DOHH2 (cell line): ENCODE measurements at regions not wholly inside any gene's neighbourhood (a gene's known extent, or its start where the extent isn't known, plus 50 kb on each side); places are given as distances from the start of the nearest gene placed in this dataset.
"Not testable (repeated sequence)": the region's sequence is repeated elsewhere in the genome, so short reads cannot be mapped to it uniquely, and the experiment has no call there.

Experiments
- H3F3A ChIP-seq: fragments of 200-600 bp; sonication (generic), shearing (Covaris generic); 2 replicates; pipeline ENCODE4 v1.6.0; 2016; ENCODE audit warnings: antibody characterized with exemption, mild to moderate bottlenecking; ENCODE audit not compliant: control insufficient read depth, insufficient read depth
- H3K27ac ChIP-seq: fragments of 200-600 bp; sonication (generic); 2 replicates; pipeline ENCODE4 v1.5.1; 2014; ENCODE audit warnings: low read depth, mild to moderate bottlenecking, low read length, moderate library complexity
- H3K27me3 ChIP-seq: fragments of 200-600 bp; sonication (generic); 2 replicates; pipeline ENCODE4 v1.6.1; 2014; ENCODE audit warnings: mild to moderate bottlenecking, low read length, mixed read lengths; ENCODE audit not compliant: control insufficient read depth
- H3K36me3 ChIP-seq: fragments of 200-600 bp; sonication (generic); 2 replicates; pipeline ENCODE4 v1.6.1; 2014; ENCODE audit warnings: mild to moderate bottlenecking, low read length, moderate library complexity, mixed read lengths; ENCODE audit not compliant: control insufficient read depth
- H3K4me1 ChIP-seq: fragments of 200-600 bp; sonication (generic); 2 replicates; pipeline ENCODE4 v1.6.1; 2014; ENCODE audit warnings: mild to moderate bottlenecking, low read length, mixed read lengths; ENCODE audit not compliant: control insufficient read depth
- H3K4me2 ChIP-seq: fragments of 200-600 bp; sonication (generic); 2 replicates; pipeline ENCODE4 v1.6.0; 2014; ENCODE audit warnings: mild to moderate bottlenecking, low read length, moderate library complexity
- H3K4me3 ChIP-seq: fragments of 200-600 bp; sonication (generic); 2 replicates; pipeline ENCODE4 v1.5.1; 2014; ENCODE audit warnings: mild to moderate bottlenecking, low read length, mixed read lengths
- H3K79me2 ChIP-seq: fragments of 200-600 bp; sonication (generic); 2 replicates; pipeline ENCODE4 v1.6.1; 2014; ENCODE audit warnings: mild to moderate bottlenecking, low read length, mixed read lengths; ENCODE audit not compliant: control insufficient read depth
- H3K9me2 ChIP-seq: fragments of 200-600 bp; sonication (generic); replicated peaks from 2 replicates; pipeline ENCODE4 v1.6.1; 2014; ENCODE audit warnings: mild to moderate bottlenecking, low read length, mixed read lengths; ENCODE audit not compliant: control insufficient read depth
- H3K9me3 ChIP-seq: fragments of 200-600 bp; sonication (generic); 2 replicates; pipeline ENCODE4 v1.6.1; 2014; ENCODE audit warnings: antibody characterized with exemption, low read length, mixed read lengths; ENCODE audit not compliant: control insufficient read depth, insufficient read depth
- H4K20me1 ChIP-seq: fragments of 200-600 bp; sonication (generic); 2 replicates; pipeline ENCODE4 v1.6.0; 2014; ENCODE audit warnings: low read depth, mild to moderate bottlenecking, antibody characterized with exemption, low read length, moderate library complexity; ENCODE audit not compliant: control insufficient read depth, insufficient read depth

DNA sequence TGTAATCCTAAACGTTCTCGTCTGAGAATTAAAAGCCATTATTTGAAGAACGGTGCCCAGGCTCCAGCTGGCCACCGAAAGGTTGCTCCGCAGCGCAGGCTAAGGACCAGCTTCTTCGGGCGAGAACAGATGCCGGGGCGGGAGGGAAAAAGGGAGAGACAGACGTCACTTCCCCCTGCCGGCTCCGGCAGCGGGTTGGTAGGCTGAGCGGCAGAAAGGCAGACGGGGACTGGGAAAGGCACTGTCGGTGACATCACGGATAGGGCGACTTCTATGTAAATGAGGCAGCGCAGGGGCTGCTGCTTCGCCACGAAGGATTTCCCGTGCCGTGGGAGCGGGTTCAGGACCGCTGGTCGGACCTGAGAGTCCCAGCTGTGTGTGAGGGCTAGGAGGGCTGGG lies 147.5 kb upstream of the NOTCH2NLA start:
- H3K4me2 ChIP-seq = peak overlapping the region; percentile 34; the same call in 1 of the 2 replicates
- peak overlapping the region; percentile 49 for H3K4me3 ChIP-seq
- not testable (repeated sequence) for H3K79me2 ChIP-seq, H3K36me3 ChIP-seq, H3K27me3 ChIP-seq, H3F3A ChIP-seq, H3K9me3 ChIP-seq, H3K4me1 ChIP-seq, H3K9me2 ChIP-seq, H4K20me1 ChIP-seq, H3K27ac ChIP-seq

GRCh38 chr1:146375108-146375507 lies 146.3 kb upstream of the NOTCH2NLA start:
- H3K4me3 ChIP-seq, H3K4me2 ChIP-seq: not testable (repeated sequence)

DNA sequence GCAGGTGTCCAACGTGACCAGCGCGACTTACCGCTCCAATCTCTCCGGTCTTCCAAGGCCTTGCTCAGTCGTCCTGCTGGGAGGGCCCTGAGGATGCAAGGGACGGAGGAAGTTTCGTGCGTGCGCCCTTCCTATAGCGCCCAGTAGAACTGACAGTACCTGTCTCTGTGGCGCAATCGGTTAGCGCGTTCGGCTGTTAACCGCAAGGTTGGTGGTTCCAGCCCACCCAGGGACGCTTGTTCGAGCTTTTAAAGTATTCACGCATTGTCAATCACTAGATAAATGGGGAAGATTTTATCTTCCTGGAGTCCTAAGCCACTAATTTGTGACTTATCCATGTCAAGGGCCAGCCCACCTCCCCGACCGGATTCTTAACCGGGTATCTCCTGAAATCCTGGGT lies 141.1 kb upstream of the NOTCH2NLA start:
- H3K4me1 ChIP-seq, H3K9me2 ChIP-seq, H3F3A ChIP-seq, H3K27me3 ChIP-seq, H3K9me3 ChIP-seq, H3K4me2 ChIP-seq, H3K79me2 ChIP-seq, H3K27ac ChIP-seq, H3K36me3 ChIP-seq, H4K20me1 ChIP-seq, H3K4me3 ChIP-seq: not testable (repeated sequence)

More at GRCh38 chr1:146375108-146375507, 146.3 kb upstream of the NOTCH2NLA start:
- not testable (repeated sequence) for H3K79me2 ChIP-seq, H3K9me2 ChIP-seq, H3K36me3 ChIP-seq, H3K4me1 ChIP-seq, H3K9me3 ChIP-seq, H3K27me3 ChIP-seq, H4K20me1 ChIP-seq, H3K27ac ChIP-seq, H3F3A ChIP-seq

DNA sequence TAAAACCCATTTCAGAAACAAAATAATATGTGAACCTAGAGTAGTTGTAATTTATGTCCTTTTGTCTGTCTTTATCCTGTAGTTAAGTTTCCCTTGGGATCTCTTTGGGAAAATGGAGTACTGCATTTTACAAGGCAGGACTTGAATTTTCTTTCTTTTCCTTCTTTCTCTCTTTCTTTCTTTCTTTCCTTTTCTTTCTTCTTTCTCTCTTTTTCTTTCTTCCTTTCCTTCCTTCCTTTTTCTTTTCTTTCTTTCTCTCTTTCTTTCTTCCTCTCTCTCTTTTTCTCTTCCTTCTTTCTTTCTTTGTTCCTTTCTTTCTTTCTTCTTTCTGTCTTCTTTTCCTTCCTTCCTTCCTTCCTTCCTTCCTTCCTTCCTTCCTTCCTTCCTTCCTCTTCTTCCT lies 126.6 kb upstream of the NOTCH2NLA start:
- H3K9me2 ChIP-seq, H3K79me2 ChIP-seq, H3F3A ChIP-seq, H3K36me3 ChIP-seq, H3K27ac ChIP-seq, H3K9me3 ChIP-seq, H3K4me2 ChIP-seq, H3K4me3 ChIP-seq, H3K27me3 ChIP-seq, H3K4me1 ChIP-seq, H4K20me1 ChIP-seq: not testable (repeated sequence)

DNA sequence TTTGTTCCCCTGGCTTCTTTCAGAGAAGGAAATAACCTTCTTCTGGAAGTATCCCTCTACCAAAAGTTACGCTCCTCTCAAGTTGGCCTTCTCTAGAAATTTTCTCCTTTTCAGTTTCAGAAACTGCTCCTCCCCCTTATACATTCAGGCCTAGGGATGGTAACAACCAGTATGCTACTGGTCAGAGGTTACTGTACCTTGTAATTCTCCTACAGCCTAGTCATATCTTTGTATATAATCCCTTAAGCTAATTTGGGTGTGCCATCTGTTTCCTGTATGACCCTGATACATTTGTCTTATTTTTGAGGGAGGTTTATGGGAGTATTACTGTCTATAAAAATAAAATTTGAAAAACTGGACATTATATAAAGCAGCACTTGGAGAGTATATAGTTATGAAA lies 98.0 kb upstream of the NOTCH2NLA start:
- not testable (repeated sequence) for H3K27ac ChIP-seq, H3K79me2 ChIP-seq, H3K4me1 ChIP-seq, H3K4me2 ChIP-seq, H3K36me3 ChIP-seq, H3F3A ChIP-seq, H3K27me3 ChIP-seq, H3K4me3 ChIP-seq, H3K9me2 ChIP-seq, H4K20me1 ChIP-seq, H3K9me3 ChIP-seq

- not testable (repeated sequence) for H3K4me2 ChIP-seq, H3K9me2 ChIP-seq, H3K27me3 ChIP-seq, H3F3A ChIP-seq, H3K27ac ChIP-seq, H3K4me3 ChIP-seq, H4K20me1 ChIP-seq, H3K4me1 ChIP-seq, H3K36me3 ChIP-seq, H3K9me3 ChIP-seq, H3K79me2 ChIP-seq
Measured at GRCh38 chr1:146324463-146324862, 95.6 kb upstream of the NOTCH2NLA start.

GRCh38 chr1:146323302-146323701 lies 94.5 kb upstream of the NOTCH2NLA start:
- not testable (repeated sequence) for H3F3A ChIP-seq, H3K27ac ChIP-seq, H3K27me3 ChIP-seq, H3K9me2 ChIP-seq, H4K20me1 ChIP-seq, H3K4me1 ChIP-seq, H3K4me3 ChIP-seq, H3K9me3 ChIP-seq, H3K79me2 ChIP-seq, H3K36me3 ChIP-seq, H3K4me2 ChIP-seq

- H3K4me3 ChIP-seq, H3K27ac ChIP-seq, H3K4me2 ChIP-seq, H3K9me2 ChIP-seq, H3F3A ChIP-seq, H3K9me3 ChIP-seq, H3K79me2 ChIP-seq, H3K27me3 ChIP-seq, H4K20me1 ChIP-seq, H3K4me1 ChIP-seq, H3K36me3 ChIP-seq: not testable (repeated sequence)
Measured at GRCh38 chr1:146322893-146323292, 94.1 kb upstream of the NOTCH2NLA start.

GRCh38 chr1:146318715-146319114 lies 89.9 kb upstream of the NOTCH2NLA start:
- H3K4me2 ChIP-seq, H3K9me3 ChIP-seq: not testable (repeated sequence)

More at GRCh38 chr1:146318715-146319114, 89.9 kb upstream of the NOTCH2NLA start:
- H3K36me3 ChIP-seq, H4K20me1 ChIP-seq, H3K4me1 ChIP-seq, H3K9me2 ChIP-seq, H3K27ac ChIP-seq, H3K27me3 ChIP-seq, H3F3A ChIP-seq, H3K79me2 ChIP-seq, H3K4me3 ChIP-seq: not testable (repeated sequence)
